NT2/D1 (cell line): ENCODE measurements at regions not wholly inside any gene's neighbourhood (a gene's known extent, or its start where the extent isn't known, plus 50 kb on each side); places are given as distances from the start of the nearest gene placed in this dataset.

Experiments
- SUZ12 ChIP-seq: IDR thresholded peaks from 2 replicates; pipeline ENCODE4 v1.6.1; 2011; ENCODE audit not compliant: insufficient read length, insufficient read depth; ENCODE audit errors: extremely low read depth
- YY1 ChIP-seq: IDR thresholded peaks from 2 replicates; pipeline ENCODE4 v1.6.1; 2011; ENCODE audit not compliant: insufficient read length, insufficient read depth
- ZNF274 ChIP-seq: IDR thresholded peaks from 2 replicates; pipeline ENCODE4 v1.6.1; 2011; ENCODE audit warnings: mild to moderate bottlenecking, low read depth, low read length

GRCh38 chr13:24093047-24093446 is 67.5 kb upstream of the SPATA13 start:
- TF ChIP-seq YY1, result no peak
- TF ChIP-seq SUZ12, result no peak
- TF ChIP-seq ZNF274, result no peak
